SK-N-MC (cell line): ENCODE measurements at regions not wholly inside any gene's neighbourhood (a gene's known extent, or its start where the extent isn't known, plus 50 kb on each side); places are given as distances from the start of the nearest gene placed in this dataset.
"Not testable (repeated sequence)": the region's sequence is repeated elsewhere in the genome, so short reads cannot be mapped to it uniquely, and the experiment has no call there.

Experiments
- DNase-seq: peaks from one replicate; pipeline ENCODE4 v3.0.0-alpha.2; 2011; ENCODE audit warnings: low read depth, low spot score
- H3K27ac ChIP-seq: fragments of 200-600 bp; sonication (generic); 2 replicates; pipeline ENCODE4 v1.5.1; 2016; ENCODE audit warnings: mixed run types
- H3K36me3 ChIP-seq: fragments of 200-600 bp; sonication (generic); 2 replicates; pipeline ENCODE4 v1.6.1; 2017; ENCODE audit warnings: antibody characterized with exemption, low read length, mixed read lengths; ENCODE audit not compliant: insufficient read depth
- H3K4me3 ChIP-seq: fragments of 200-600 bp; sonication (generic); 2 replicates; pipeline ENCODE4 v1.5.1; 2016
- H3K9ac ChIP-seq: fragments of 200-600 bp; sonication (generic); 2 replicates; pipeline ENCODE4 v1.8.0; 2017; ENCODE audit warnings: mixed run types, mixed read lengths; ENCODE audit not compliant: insufficient read length
- H3K9me3 ChIP-seq: fragments of 200-600 bp; sonication (generic); 2 replicates; pipeline ENCODE4 v1.6.1; 2017; ENCODE audit warnings: low read depth, mild to moderate bottlenecking, antibody characterized with exemption, low read length, moderate library complexity, mixed read lengths
- EZH2 ChIP-seq: fragments of 200-600 bp; sonication (generic); IDR thresholded peaks from one replicate; pipeline ENCODE4 v1.6.1; 2017; ENCODE audit warnings: antibody characterized with exemption
- FOXP2 ChIP-seq: optimal IDR thresholded peaks from 2 replicates; pipeline ENCODE3; 2011; ENCODE audit warnings: mild to moderate bottlenecking, moderate library complexity; ENCODE audit not compliant: insufficient read depth; ENCODE audit errors: extremely low read length, control extremely low read depth
- POLR2AphosphoS5 ChIP-seq: IDR thresholded peaks from 2 replicates; pipeline ENCODE4 v1.6.1; 2012; ENCODE audit warnings: mild to moderate bottlenecking, low read depth, low read length, borderline replicate concordance

GRCh38 chr22:27317096-27317495 is 484.5 kb downstream of the MN1 start:
- no peaks in the 10 kb centered on the region for H3K36me3 ChIP-seq
- H3K4me3 ChIP-seq = peak overlapping the region; percentile 75
- H3K27ac ChIP-seq = peak overlapping the region; percentile 97
- peaks cover 3% of the 10 kb centered on the region; the same call in 1 of the 2 replicates for H3K9me3 ChIP-seq
- no peak for TF ChIP-seq EZH2
- no peak for TF ChIP-seq POLR2AphosphoS5
- no peak for TF ChIP-seq FOXP2
- DNase-seq = no peak
- no peak overlapping the region for H3K9ac ChIP-seq

GRCh38 chr22:27317971-27318428 is 483.6 kb downstream of the MN1 start:
- Histone ChIP-seq H3K36me3 (no peaks in the 10 kb centered on the region), H3K27ac (peak overlapping the region; percentile 97), H3K9ac (peak overlapping the region; percentile 50), H3K9me3 (peaks cover 3% of the 10 kb centered on the region; the same call in 1 of the 2 replicates), H3K4me3 (peak overlapping the region; percentile 75)
- DNase-seq = no peak
- TF ChIP-seq POLR2AphosphoS5 = no peak
- TF ChIP-seq FOXP2 = no peak
- no peak for TF ChIP-seq EZH2

- H3K4me3 ChIP-seq = peak overlapping the region; percentile 75
- no peak for TF ChIP-seq EZH2
- TF ChIP-seq POLR2AphosphoS5 = peak; percentile 40; the same call in 1 of the 2 replicates
- peak; percentile 99 for DNase-seq
- peaks cover 3% of the 10 kb centered on the region; the same call in 1 of the 2 replicates for H3K9me3 ChIP-seq
- no peaks in the 10 kb centered on the region for H3K36me3 ChIP-seq
- peak overlapping the region; percentile 97 for H3K27ac ChIP-seq
- no peak overlapping the region for H3K9ac ChIP-seq
Measured at GRCh38 chr22:27318516-27318915, 483.0 kb downstream of the MN1 start.

- Histone ChIP-seq H3K9me3 (peaks cover 3% of the 10 kb centered on the region; the same call in 1 of the 2 replicates), H3K36me3 (no peaks in the 10 kb centered on the region), H3K27ac (no peak overlapping the region), H3K4me3 (no peak overlapping the region), H3K9ac (no peak overlapping the region)
- no peak for DNase-seq
- TF ChIP-seq EZH2 (no peak), POLR2AphosphoS5 (no peak), FOXP2 (no peak)
Measured at GRCh38 chr22:27323661-27324060, 477.9 kb downstream of the MN1 start.

- DNase-seq = not testable (repeated sequence)
Measured at GRCh38 chr22:27324908-27325307, 476.6 kb downstream of the MN1 start.

GRCh38 chr22:27327497-27327896 is 474.1 kb downstream of the MN1 start:
- Histone ChIP-seq H3K27ac (no peak overlapping the region), H3K36me3 (no peaks in the 10 kb centered on the region), H3K9me3 (no peaks in the 10 kb centered on the region), H3K4me3 (no peak overlapping the region), H3K9ac (no peak overlapping the region)
- DNase-seq = no peak
- TF ChIP-seq FOXP2 = no peak
- no peak for TF ChIP-seq POLR2AphosphoS5
- TF ChIP-seq EZH2 = no peak

More at GRCh38 chr22:27324908-27325307, 476.6 kb downstream of the MN1 start:
- not testable (repeated sequence) for H3K9me3 ChIP-seq, H3K4me3 ChIP-seq, H3K9ac ChIP-seq, H3K27ac ChIP-seq, H3K36me3 ChIP-seq

- TF ChIP-seq FOXP2 = no peak
- TF ChIP-seq EZH2 = no peak
- TF ChIP-seq POLR2AphosphoS5 = no peak
- no peak for DNase-seq
- Histone ChIP-seq H3K27ac (no peak overlapping the region), H3K9ac (no peak overlapping the region), H3K4me3 (no peak overlapping the region), H3K36me3 (no peaks in the 10 kb centered on the region), H3K9me3 (peaks cover under 1% of the 10 kb centered on the region; the same call in 1 of the 2 replicates)
Measured at GRCh38 chr22:27327981-27328721, 473.4 kb downstream of the MN1 start.

- H3K36me3 ChIP-seq = no peaks in the 10 kb centered on the region
- no peak for DNase-seq
- H3K4me3 ChIP-seq = no peak overlapping the region
- TF ChIP-seq POLR2AphosphoS5 (no peak), FOXP2 (no peak), EZH2 (no peak)
- no peak overlapping the region for H3K9ac ChIP-seq
- peaks cover 2% of the 10 kb centered on the region; the same call in 1 of the 2 replicates for H3K9me3 ChIP-seq
- no peak overlapping the region for H3K27ac ChIP-seq
Measured at GRCh38 chr22:27329131-27329850, 472.3 kb downstream of the MN1 start.
